ENCODE measurements at regions not wholly inside any gene's neighbourhood (a gene's known extent, or its start where the extent isn't known, plus 50 kb on each side); places are given as distances from the start of the nearest gene placed in this dataset.

- DNase-seq: no peak
Measured at GRCh38 chr1:228979325-228979699, 244.0 kb downstream of the RHOU start.

- DNase-seq: no peak
Measured at GRCh38 chr1:228979774-228980173, 244.5 kb downstream of the RHOU start.

GRCh38 chr1:228980232-228980937 is 245.1 kb downstream of the RHOU start:
- no peak for DNase-seq

GRCh38 chr1:228982637-228983036 is 247.4 kb downstream of the RHOU start:
- DNase-seq: no peak

DNA sequence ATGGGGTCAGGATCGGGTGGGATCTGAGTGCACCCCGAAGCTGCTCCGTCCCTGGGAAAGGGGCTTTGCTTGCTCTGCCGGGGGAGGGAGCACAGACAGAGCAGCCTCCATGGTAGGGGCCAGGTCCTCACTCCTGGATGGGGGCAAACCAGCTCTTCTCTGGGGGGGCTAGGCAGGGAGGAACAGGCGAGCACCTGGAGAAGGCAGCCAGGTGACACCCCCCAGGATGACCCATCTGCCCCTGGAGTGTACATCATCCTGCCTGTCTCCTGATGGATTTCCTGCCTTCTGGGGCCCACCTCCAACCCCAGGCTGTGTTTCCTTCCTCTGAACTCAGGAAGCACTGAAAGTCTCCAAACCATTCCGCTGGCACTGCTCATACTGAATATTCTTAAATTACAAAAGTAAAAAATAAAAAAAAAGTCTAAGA is 248.0 kb downstream of the RHOU start:
- no peak for DNase-seq

DNA sequence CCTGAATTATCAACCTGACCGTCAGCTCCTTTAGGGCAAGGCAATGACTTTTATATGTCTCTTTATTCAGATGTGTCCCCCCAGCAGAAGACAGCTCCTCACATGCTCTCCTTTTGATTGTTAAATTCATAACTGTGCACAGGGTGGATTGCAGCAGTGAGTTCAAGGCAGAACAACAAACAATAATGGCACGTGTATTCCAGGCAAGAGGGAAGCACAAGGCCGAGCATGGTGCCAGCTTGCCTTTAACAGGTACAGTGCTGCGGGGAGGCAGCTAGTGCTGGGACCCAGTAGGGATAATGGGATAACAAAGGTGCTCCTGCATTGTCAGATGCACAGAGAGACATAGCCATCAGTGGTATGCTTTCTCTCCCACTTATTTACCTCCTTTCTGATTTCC is 248.4 kb downstream of the RHOU start:
- no peak for DNase-seq

GRCh38 chr1:228984107-228984506 is 248.8 kb downstream of the RHOU start:
- DNase-seq: no peak

- no peak for DNase-seq
Measured at GRCh38 chr1:228984646-228985631, 249.7 kb downstream of the RHOU start.

- DNase-seq: no peak
Measured at GRCh38 chr1:228985661-228986060, 250.4 kb downstream of the RHOU start.

GRCh38 chr1:228986093-228986904 is 251.0 kb downstream of the RHOU start:
- DNase-seq: no peak

DNA sequence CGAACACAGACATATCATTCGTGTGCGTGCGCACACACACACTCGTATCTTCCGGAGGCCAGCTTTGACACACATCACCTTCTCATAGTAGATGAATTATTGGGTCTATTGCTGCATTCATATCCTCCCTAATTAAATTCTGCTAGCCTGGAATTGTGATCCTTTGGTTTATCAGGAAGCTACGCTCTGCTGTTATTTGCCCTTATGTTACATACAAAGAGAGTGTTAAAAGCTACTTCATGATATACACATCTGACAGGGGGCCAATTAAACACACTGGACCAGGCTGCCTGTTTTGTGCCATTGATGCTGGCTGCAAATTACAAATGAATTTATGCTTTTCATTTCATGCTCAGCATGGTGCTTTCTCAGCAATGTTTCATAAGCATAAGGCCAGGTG is 252.0 kb downstream of the RHOU start:
- DNase-seq: peak; percentile 23

DNA sequence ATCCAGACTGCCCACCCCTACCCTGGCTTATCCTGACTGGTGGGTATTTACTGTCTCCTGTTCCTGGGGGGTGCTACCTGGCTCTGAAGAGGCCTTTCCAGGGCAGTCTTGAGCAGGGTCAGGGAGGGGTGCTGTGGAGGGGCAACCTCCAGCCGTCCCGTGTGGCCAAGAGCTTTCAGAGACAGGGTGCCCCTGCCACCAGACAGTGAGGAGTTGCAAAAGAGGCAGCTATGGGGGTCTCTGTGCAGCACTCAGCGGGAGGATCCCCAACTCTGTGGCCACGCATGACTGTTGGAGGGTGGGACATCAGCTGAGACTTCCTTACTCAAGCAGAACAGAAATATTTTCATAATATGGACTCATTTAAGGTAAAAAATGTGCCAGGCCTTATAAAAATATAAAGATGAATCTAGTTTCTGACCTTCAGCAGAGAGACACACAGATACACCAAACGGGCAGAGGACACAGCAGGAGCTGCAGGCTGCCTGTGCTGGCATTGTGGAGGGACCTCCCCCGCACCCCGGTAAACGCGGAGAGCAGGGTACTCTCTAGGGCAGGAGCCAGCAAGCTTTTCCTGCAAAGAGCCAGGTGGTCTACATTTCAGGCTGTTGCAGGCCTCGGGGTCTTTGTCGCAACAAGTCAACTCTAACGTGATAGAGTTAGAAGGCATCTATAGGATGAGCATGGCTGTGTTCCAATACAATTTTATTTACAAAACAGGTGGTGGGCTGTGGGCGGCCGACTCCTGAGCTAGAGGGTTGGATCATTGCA is 252.6 kb downstream of the RHOU start:
- DNase-seq: no peak

DNA sequence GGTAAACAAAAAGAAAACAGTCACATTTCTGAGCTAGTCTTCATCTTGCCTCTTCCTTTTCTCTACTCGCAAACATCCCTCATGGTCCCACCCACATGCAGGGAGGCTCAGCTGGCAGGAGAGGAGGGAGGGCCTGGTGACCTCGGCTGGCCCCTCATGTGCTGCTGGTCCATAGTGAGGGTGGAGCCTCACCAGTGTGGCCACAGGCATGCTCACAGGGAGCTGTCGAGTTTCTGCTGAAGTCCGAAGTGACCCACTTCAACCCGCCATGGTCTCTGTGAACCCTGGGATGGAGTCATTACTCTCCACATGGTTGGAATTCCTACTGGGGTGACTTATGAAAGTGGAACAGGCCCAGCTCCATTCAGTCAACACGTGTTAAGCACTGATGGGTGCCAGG is 253.4 kb downstream of the RHOU start:
- no peak for DNase-seq

GRCh38 chr1:228989176-228989575 is 253.9 kb downstream of the RHOU start:
- DNase-seq: no peak

DNA sequence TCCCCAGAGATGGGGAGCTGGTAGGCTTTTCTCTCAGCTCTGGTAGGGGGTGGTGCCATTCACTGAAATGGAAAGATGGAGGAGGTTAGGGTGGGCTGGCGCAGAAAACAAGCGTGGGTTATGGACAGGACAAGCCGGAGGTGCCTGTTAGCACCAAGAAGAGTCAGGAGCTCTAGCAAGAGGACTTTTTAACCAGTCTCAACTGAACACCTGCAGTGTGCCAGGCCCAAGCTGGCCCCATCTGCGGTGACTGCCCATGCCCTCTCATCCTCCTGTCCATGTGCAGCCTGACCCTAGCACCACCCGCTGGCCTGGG is 254.4 kb downstream of the RHOU start:
- no peak for DNase-seq

GRCh38 chr1:228989992-228990827 is 254.9 kb downstream of the RHOU start:
- DNase-seq: no peak

GRCh38 chr1:228990906-228991569 is 255.8 kb downstream of the RHOU start:
- no peak for DNase-seq

DNA sequence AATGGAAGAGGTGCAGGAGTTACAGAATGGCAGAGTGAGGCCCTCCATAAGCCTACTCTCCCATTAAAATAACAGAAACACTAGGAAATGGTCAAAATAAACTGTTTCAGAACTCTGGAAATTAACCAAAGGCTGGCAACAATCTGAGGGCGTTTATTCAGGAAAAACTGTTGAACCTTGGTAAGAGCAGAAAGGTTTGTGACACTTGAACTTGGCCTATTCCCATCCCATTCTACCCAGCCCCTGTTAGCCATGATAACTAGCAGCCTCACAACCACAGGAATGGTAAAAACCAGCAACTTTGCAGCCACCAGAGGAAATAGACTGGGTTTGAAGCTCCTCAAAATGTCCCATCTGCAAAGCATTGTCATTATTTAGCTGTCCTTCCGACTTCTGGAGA is 256.8 kb downstream of the RHOU start:
- no peak for DNase-seq

DNA sequence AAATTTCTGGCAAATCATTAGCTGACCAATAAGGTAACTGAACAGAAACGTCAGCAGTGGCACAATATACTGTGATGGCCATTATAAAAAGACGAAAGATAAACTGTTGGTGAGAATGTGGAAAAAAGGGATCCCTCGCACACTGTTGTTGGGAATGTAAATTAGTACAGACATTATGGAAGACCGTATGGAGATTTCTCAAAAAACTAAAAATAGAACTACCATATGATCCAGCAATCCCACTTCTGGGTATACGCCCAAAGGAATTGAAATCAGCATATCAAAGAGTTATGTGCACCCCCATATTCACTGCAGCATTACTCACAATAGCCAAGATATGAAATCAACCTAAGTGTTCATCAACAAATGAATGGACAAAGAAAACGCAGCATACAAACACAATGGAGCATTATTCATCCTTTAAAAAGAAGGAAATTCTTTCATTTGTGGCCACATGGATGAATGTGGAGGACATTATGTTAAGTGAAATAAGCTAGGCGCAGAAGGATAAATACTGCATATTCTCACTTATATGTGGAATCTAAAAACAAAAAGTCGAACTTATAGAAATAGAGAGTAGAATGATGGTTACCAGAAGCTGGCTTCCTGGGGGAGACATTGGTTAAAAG is 257.7 kb downstream of the RHOU start:
- no peak for DNase-seq
